Tibial nerve (tissue), 4 donors: ENCODE measurements at regions not wholly inside any gene's neighbourhood (a gene's known extent, or its start where the extent isn't known, plus 50 kb on each side); places are given as distances from the start of the nearest gene placed in this dataset.

ENCODE experiments used
- DNase-seq, 2 donors: peaks; one replicate each; pipeline ENCODE4 v3.0.0-alpha.2; 2019; ENCODE audit warnings: low spot score in 2 of 2
- H3K27ac ChIP-seq, 4 donors: fragments of 200-600 bp; sonication (generic) in 3 of 4; one replicate each; pipeline ENCODE4 v1.5.1; 2017 to 2019; ENCODE audit warnings: mild to moderate bottlenecking in 1 of 4
- H3K27me3 ChIP-seq, 2 donors: fragments of 200-600 bp; sonication (generic) in 1 of 2; one replicate each; pipeline versions ENCODE4 v1.5.1 to v1.6.0; 2017 to 2019
- H3K36me3 ChIP-seq, 3 donors: fragments of 200-600 bp; sonication (generic); one replicate each; pipeline ENCODE4 v1.5.1; 2018 to 2019
- H3K4me1 ChIP-seq, 4 donors: fragments of 200-600 bp; sonication (generic) in 3 of 4; one replicate each; pipeline ENCODE4 v1.5.1; 2017 to 2019
- H3K4me3 ChIP-seq, 4 donors: fragments of 200-600 bp; sonication (generic) in 3 of 4; one replicate each; pipeline ENCODE4 v1.5.1; 2017 to 2019; ENCODE audit warnings: mild to moderate bottlenecking in 1 of 4, moderate library complexity in 1 of 4
- H3K9me3 ChIP-seq, 4 donors: fragments of 200-600 bp; sonication (generic) in 3 of 4; one replicate each; pipeline ENCODE4 v1.5.1; 2017 to 2019
- CTCF ChIP-seq, 5 experiments: fragments of 200-600 bp in 3 of 5; fragments of 450-650 bp in 2 of 5; sonication (generic) in 3 of 5; IDR thresholded peaks; one replicate each; pipeline ENCODE4 v1.5.1; 2016 to 2019; ENCODE audit warnings: antibody characterized with exemption in 5 of 5, mild to moderate bottlenecking in 3 of 5, moderate library complexity in 2 of 5
- EP300 ChIP-seq, 2 donors: sonication (generic); formaldehyde crosslinking; IDR thresholded peaks; one replicate each; pipeline ENCODE4 v1.6.1; 2017; ENCODE audit warnings: antibody characterized with exemption in 2 of 2, mild to moderate bottlenecking in 1 of 2
- POLR2A ChIP-seq, 2 donors: fragments of 450-650 bp; IDR thresholded peaks; one replicate each; pipeline ENCODE4 v1.6.1; 2017; ENCODE audit warnings: antibody characterized with exemption in 2 of 2, mild to moderate bottlenecking in 2 of 2, moderate library complexity in 2 of 2
- WGBS, 2 donors: methylation state at CpG; one replicate each; pipeline ENCODE4 v1.1.5; 2018; 5-methylcytosine and 5-hydroxymethylcytosine counted together

- 82 to 84% methylated on average over 6 of the region's 6 CpGs for WGBS, 2 donors
- TF ChIP-seq POLR2A (IDR thresholded peaks at IDR 0.05) (no peak), EP300 (IDR thresholded peaks at IDR 0.05) (no peak), CTCF (IDR thresholded peaks at IDR 0.05) (no peak)
- Histone ChIP-seq H3K4me1 (no peaks in the 10 kb centered on the region), H3K27ac (no peak overlapping the region), H3K9me3 (no peaks in the 10 kb centered on the region), H3K27me3 (no peaks in the 10 kb centered on the region), H3K4me3 (no peak overlapping the region), H3K36me3 (no peaks in the 10 kb centered on the region)
- DNase-seq, result no peak
These were observed 456.6 kb upstream of the REG3G start for GRCh38 chr2:78568782-78569373.

- no peak overlapping the region for H3K27ac ChIP-seq
- no peaks in the 10 kb centered on the region for H3K9me3 ChIP-seq
- H3K27me3 ChIP-seq, result no peaks in the 10 kb centered on the region
- no peak overlapping the region for H3K4me3 ChIP-seq
- no peak for DNase-seq
- H3K4me1 ChIP-seq, result no peaks in the 10 kb centered on the region
- H3K36me3 ChIP-seq, result no peaks in the 10 kb centered on the region
- TF ChIP-seq EP300 (IDR thresholded peaks at IDR 0.05), result no peak
- no peak for TF ChIP-seq POLR2A (IDR thresholded peaks at IDR 0.05)
- no peak for TF ChIP-seq CTCF (IDR thresholded peaks at IDR 0.05)
These were observed 449.1 kb upstream of the REG3G start for GRCh38 chr2:78576409-78576808.

- peaks cover 0 to 2% of the 10 kb centered on the region in 2 donors for H3K27me3 ChIP-seq
- H3K27ac ChIP-seq, result no peak overlapping the region
- no peak for TF ChIP-seq POLR2A (IDR thresholded peaks at IDR 0.05)
- no peak for TF ChIP-seq CTCF (IDR thresholded peaks at IDR 0.05)
- TF ChIP-seq EP300 (IDR thresholded peaks at IDR 0.05), result no peak
- 48 to 53% methylated on average over 3 of the region's 3 CpGs for WGBS, 2 donors
- no peaks in the 10 kb centered on the region for H3K4me1 ChIP-seq
- no peaks in the 10 kb centered on the region for H3K9me3 ChIP-seq
- no peaks in the 10 kb centered on the region for H3K36me3 ChIP-seq
- H3K4me3 ChIP-seq, result no peak overlapping the region
- DNase-seq, result no peak
These were observed 439.6 kb upstream of the REG3G start for GRCh38 chr2:78585871-78586270.

GRCh38 chr2:78586316-78586715 is 439.2 kb upstream of the REG3G start:
- H3K36me3 ChIP-seq, result no peaks in the 10 kb centered on the region
- DNase-seq, result no peak
- peaks cover 0 to 2% of the 10 kb centered on the region in 2 donors for H3K27me3 ChIP-seq
- TF ChIP-seq CTCF (IDR thresholded peaks at IDR 0.05) (no peak), EP300 (IDR thresholded peaks at IDR 0.05) (no peak), POLR2A (IDR thresholded peaks at IDR 0.05) (no peak)
- no peak overlapping the region for H3K4me3 ChIP-seq
- no peaks in the 10 kb centered on the region for H3K4me1 ChIP-seq
- 59 to 61% methylated on average over 1 of the region's 1 CpG for WGBS, 2 donors
- H3K9me3 ChIP-seq, result no peaks in the 10 kb centered on the region
- H3K27ac ChIP-seq, result no peak overlapping the region

GRCh38 chr2:78589871-78590270 is 435.6 kb upstream of the REG3G start:
- H3K36me3 ChIP-seq, result no peaks in the 10 kb centered on the region
- H3K27ac ChIP-seq, result no peak overlapping the region
- no peaks in the 10 kb centered on the region for H3K9me3 ChIP-seq
- no peak for TF ChIP-seq POLR2A (IDR thresholded peaks at IDR 0.05)
- TF ChIP-seq CTCF (IDR thresholded peaks at IDR 0.05), result no peak
- H3K4me1 ChIP-seq, result no peaks in the 10 kb centered on the region
- no peak for DNase-seq
- no peak overlapping the region for H3K4me3 ChIP-seq
- peaks cover 0 to 2% of the 10 kb centered on the region in 2 donors for H3K27me3 ChIP-seq
